HG02840 (cell line): ENCODE measurements at regions not wholly inside any gene's neighbourhood (a gene's known extent, or its start where the extent isn't known, plus 50 kb on each side); places are given as distances from the start of the nearest gene placed in this dataset.
"Not testable (repeated sequence)": the region's sequence is repeated elsewhere in the genome, so short reads cannot be mapped to it uniquely, and the experiment has no call there.

Experiments
- ATAC-seq: cut with Tn5 transposase; IDR thresholded peaks from one replicate; pipeline ENCODE4 v1.9.1; 2021; ENCODE audit warnings: mild to moderate bottlenecking, moderate library complexity, moderate number of reproducible peaks; ENCODE audit not compliant: unreplicated experiment, low FRiP score

DNA sequence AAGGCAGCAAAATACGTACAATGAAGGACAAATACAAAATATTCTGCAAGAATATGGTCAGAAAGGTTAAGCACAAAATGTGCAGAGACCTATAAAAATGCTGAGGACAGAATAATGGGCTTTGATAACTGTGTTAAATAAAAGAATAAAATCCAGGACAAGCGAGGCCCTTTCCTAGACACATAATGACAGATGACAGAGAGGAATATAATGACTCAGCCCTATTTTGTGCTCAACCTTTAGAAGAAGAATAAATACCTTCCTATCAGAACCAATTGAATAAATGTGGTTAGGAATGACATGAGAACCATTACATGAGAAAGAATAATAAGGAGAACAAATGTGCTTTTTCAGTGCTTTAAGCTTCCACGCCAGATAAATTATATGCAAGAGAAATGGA is 178.0 kb downstream of the TEX13C start:
- no peak for ATAC-seq

DNA sequence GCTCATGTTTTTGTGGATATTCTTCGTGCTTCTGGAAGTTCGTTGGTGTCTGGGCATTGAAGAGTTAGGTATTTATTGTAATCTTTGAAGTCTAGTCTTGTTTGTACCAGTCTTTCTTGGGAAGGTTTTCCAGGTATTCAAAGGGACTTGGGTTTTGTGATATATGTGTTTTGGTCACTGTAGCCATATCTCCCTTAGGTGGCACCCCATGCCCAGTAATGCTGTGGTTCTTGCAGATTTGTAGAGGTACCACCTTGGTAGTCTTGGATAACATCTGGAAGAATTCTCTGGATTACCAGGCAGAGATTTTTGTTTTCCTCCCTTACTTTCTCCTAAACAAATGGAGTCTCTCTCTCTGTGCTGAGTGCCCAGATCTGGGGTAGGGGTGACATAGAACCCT is 184.1 kb downstream of the TEX13C start:
- ATAC-seq = no peak

DNA sequence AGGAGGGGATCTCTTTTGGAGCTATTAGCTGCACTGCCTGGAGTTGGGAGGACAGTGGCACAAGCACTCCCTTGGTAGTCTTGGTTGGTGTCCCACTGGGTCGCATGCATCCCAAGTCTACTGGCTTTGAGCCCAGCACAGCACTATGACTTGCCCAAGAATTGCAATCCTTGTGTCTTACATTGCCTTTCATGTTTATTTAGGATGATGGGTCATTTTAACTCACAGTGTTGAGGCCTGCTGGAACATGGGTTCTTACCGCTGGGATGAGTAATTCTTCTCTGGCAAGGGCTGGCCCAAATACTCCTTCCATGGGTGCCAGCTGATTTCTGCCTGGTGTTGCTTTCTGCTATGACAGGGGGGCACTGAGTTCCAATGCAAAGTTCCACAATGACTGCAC is 185.5 kb downstream of the TEX13C start:
- no peak for ATAC-seq

DNA sequence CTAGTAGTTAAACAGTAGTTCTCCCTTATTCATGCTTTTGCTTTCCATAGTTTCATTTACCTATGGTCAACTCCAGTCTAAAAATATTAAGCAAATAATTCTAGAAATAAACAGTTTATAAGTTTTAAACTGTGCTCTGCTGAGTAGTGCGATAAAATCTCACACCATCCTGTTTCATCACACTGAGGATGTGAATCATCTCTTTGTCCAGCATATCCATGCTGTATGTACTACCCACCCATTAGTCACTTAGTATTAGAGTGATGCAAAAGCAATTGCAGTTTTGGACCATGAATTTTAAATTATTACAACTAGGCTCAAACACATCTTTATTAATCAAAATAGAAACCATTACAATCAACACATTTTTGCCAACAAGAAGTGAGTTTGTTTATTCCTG is 187.4 kb downstream of the TEX13C start:
- no peak for ATAC-seq

DNA sequence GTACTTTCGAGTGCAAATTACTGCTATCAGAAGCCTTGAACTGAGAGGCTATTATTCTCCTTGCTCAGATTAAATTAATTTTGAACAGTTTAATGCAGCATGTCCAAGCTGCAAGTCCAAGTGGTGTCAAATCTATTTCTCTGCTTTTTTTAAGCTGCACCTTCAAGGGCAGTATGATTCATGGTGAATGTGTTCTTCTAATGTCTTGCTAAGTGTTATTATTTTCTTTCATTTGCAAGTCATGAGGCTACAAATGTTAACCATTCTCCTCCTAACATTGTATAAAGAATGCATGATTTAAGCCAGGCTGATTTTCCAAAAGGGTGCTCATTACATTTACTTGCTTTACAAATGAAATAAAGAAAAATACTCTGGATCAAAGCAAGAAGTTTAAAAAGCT is 200.4 kb downstream of the TEX13C start:
- no peak for ATAC-seq

DNA sequence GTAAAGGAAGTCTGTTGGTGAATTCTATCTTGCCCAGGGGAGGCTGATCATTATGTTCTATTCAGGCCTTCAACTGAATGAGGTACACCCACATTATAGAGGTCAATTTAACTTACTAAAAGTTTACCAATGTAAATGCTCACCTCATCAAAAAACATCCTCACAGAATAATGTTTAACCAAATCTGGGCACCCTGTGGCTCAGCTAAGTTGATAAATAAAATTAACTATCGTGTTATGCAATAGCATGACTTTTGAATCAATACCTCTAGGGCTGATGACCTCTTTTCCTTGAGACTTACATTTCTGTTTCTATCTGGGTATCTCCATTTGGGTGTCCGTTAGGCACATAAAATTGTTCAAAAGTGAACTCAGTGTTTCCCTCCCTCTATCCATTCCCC is 203.1 kb downstream of the TEX13C start:
- no peak for ATAC-seq

DNA sequence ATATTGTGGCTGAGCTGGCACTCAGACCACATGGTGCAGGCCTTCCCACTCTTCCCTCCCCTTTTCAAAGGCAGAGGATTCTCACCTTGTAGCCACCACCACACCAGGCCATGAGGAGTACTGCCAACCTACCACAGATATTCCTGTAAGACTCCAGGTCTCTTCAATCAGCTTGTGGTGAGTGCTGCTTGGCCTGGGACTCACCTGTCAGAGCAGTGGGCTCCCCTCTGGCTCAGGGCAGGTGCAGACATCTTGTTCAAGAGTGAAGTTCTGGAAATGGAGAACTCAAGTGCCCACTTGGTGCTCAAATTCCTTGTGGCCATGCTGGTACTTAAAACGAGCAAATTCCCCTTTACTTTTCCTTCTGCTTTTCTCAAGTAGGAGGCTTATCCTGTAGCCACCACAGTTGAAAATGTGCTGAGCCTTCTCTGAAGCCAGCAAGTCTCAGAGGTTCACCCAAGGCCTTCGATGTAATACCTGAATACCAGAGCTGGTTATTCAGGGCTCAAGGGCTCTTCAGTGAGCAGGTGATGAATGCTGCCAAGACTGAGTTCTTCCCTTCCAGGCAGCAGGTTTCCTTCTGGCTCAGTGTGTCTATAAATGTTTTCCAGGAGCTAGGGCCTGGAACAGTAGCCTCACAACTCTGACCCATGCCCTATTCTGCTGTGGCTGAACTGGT is 212.9 kb downstream of the TEX13C start:
- no peak for ATAC-seq

DNA sequence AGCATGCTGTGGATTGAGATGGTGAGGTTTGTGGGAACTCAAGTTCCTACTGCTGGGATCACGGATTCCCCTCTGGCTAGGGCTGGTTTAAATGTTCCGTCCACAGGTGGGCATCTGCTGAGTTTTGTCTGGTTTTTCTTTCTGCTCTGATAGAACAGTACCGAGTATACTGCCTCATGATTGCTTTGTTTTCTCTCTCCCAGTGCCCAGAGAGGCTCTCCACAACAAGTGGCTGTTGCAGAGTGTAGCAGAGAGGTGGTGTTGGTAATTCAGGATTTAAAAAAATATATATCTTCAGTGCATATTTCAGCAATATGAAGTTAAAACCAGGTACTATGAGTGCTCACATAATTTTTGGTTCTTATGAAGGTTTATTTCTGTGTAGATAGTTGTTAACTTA is 213.7 kb downstream of the TEX13C start:
- no peak for ATAC-seq

DNA sequence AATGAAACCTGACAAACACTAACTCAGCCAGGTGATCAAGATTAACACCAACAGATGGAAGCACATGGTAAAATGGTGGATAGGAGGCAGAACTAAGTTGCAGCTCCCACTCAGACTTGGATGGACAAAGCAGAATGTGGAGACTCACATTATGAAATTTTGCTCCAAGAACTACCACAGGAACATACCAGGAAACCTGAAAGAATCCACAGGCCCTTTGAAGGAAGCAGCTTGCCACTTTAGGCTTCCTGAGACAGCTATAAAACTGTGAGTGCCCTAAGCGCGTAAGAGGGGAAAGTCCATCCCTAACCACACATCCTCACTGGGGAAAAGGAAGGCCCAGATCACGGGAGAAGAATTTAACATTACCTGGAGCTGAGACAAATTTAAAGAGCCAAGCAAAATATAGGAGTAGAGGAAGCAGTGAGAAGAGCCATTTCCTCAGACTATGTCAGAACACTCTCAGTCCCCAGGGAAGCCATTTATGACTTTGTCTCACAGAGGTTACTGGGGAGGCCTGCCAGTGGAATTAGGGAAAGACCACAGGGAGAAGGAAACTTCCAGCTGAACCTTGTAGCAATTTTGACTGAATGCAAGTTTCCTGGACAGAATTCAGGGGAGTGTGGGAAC is 224.5 kb downstream of the TEX13C start:
- no peak for ATAC-seq

DNA sequence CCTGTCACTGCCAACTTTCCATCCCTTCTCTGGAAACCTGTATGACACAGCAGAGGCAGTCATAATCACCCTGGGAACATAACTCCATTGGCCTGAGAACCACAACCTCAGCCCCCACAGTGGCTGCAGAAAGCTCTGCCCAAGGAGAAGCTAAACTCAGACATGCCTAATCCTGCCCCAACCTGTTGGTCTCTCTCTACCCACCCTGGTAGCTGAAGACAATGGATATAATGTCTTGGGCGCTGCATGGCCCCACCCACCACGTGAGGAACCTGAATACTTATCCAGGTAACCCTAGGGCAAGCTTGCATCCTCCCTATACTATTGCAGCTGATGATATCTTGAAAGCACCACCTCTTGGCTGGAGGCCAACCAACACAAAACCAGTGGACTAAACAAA is 225.2 kb downstream of the TEX13C start:
- ATAC-seq = no peak

DNA sequence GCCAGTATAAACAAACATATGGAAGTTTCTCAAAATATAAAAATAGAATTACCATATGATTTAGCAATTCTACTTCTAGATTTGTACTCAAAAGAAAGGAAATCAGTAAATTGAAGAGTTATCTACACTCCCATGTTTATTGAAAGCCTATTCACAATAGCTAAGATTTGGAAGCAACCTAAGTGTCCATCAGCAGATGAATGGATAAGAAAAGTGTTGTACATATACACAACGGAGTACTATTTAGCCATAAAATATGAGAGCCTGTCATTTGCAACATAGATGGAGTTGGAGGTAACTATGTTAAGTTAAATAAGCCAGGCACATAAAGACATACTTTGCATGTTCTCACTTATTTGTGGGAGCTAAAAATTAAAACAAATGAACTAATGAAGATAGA is 257.8 kb downstream of the TEX13C start:
- no peak for ATAC-seq

DNA sequence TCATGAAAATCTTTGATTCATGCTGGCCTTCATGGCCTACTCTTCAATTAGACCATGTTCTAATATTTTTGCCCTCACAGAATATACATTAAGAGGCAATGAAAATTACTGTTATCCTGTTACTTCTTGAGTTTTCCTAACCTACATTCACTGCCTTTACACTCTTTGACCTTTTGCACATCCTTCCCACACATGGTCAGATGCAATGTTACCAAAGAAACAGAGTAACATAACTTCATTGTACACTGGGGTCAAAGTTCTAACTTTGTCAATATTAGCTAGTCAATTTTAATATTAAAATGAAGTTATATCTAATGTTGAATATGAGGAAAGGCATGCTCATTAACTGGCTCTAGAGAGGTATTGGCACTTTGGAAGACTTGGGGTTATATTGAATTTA is 284.8 kb downstream of the TEX13C start:
- ATAC-seq = no peak

DNA sequence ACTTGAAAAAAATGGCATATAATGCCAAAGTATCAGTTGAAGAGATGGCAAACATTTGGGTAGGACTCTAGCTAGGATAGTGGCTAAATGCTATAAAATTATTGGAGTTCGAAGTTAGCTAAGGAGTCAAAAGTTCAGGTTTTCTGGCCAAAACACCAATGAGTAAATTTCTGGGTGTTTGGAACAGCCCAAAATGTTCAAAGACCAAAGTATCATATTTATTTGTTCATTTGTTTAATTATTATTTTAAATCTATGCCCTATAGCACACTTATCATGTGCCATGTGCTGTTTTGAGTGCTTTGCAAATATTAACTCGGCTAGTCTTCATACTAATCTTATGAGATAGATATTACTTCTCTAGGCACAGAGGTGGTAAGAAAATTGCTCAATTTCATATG is 285.5 kb downstream of the TEX13C start:
- ATAC-seq = no peak

DNA sequence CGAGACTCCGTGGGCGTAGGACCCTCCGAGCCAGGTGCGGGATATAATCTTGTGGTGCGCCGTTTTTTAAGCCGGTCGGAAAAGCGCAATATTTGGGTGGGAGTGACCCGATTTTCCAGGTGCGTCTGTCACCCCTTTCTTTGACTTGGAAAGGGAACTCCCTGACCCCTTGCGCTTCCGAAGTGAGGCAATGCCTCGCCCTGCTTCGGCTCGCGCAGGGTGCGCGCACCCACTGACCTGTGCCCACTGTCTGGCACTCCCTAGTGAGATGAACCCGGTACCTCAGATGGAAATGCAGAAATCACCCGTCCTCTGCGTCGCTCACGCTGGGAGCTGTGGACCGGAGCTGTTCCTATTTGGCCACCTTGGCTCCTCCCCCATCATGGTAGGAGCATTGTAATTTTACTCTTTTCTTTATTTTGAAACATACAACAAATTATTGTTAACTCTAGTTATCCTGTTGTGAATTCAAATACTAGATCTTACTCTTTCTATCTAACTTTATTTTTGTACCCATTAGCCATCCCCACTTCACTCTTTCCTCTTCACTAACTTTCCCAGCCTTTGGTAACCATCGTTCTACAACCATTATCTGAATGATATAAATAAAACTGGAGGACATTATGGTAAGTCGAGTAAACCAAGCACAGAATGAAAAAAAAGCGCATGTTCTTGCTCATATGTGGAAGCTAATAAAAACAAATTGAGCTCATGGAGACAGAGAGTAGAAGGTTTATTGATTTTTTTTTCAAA is 295.1 kb downstream of the TEX13C start:
- ATAC-seq = not testable (repeated sequence)

DNA sequence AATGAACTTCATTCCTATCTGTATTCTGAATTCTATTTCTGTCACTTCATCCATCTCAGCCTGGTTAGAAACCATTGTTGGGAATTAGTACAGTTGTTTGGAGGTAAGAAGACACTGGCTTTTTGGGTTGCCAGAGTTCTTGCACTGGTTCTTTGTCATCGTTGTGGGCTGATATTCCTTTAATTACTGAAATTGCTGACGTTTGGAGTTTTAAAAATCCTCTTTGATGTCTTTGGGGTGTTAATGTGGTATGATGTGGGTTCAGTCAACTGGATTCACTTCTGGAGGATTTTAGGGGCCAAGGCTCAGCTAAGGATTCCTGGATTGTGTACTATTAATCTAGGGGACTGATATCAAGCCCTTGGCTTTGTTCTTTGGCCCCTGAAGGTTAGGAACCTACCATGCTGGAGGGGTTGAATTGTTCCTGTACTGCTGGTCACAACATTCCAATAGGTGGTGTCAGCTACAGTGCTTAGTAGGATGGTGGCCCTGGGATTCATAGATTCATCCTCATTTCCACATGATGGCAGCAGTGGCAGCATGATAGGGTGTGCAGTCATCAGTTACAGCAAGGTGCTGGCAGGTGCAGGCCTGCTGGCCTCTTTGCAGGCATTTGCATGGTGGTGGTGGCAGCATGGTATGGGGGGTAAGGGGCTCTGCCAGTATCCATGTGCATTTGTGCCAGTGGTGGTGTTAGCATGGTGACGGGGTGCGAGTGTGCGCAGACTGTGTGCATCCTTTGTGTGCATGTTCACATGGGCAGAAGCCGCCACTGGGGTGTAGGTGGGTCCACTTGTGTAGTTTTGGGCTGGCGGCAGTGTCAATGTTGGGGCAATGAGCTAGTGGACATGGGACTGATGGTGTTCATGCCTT is 301.3 kb downstream of the TEX13C start:
- no peak for ATAC-seq

DNA sequence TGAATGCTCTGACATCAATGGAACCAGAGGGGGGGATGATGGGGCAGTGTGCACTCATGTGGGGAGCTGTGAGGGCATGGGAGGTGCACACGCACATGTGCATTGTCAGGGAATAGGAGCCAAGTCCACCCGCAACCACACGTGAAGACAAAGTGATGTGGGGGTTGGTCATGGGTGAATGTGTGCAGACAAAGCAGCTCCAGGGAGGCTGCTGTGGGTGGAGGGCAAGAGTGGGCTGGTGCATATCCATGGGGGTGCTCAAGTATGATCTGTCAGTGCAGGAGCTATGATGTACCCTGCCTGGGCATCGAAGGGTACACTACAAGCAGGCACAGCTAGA is 301.9 kb downstream of the TEX13C start:
- no peak for ATAC-seq

DNA sequence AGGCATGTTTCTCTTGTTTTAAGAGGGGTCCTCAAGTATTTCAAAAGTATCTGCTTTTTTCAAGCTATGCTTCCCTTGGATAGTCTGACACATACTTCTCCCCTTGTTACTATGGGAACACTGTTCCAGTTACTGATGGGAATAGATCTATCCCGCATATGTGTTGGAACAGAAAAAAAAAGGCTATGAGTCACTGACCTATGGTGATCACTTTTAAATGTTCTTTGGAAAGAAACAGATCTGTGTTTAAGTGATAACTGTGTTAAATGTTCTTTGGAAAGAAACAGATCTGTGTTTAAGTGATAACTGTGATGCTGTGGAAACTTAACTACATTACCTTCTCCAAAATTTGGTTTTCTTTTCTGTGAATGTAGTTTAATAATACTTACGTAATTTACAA is 303.2 kb downstream of the TEX13C start:
- ATAC-seq = no peak

DNA sequence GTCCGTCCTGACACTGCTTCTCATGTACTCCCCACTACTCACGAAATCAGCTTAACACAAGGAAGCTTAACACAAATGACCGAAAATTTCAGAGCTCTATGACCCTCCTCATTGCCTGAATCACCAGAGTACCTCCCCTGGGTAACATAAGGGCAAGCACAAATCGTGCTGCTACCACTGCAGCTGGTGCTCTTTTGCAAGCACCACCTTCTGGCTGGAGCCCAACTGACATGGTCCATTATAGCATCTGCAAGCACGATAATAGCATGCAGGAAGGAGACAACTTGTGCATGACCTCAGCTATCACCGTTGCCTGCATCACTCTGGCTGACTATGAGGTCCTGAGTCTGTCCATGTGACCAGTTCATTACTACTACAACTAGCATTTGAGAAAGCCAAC is 308.0 kb downstream of the TEX13C start:
- ATAC-seq = no peak

DNA sequence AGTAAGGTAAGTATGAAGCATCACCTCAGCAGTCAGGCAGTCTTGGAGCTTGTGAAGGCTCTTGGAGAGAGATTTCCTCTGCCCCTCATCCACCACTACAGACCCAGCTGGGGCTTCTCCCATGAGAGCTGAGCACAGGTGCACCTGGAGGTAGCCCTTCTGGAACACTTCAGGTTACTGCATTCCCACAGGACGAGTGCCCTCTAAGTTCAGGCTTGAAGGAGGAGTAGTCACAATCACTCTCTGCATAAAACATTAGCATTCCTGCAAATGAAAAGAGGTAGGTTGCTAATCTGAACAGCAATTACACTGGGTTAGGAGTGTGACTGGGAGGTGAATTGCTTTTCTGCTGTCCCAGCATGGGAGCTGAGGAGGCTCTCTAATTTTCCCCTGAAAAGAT is 308.8 kb downstream of the TEX13C start:
- no peak for ATAC-seq

DNA sequence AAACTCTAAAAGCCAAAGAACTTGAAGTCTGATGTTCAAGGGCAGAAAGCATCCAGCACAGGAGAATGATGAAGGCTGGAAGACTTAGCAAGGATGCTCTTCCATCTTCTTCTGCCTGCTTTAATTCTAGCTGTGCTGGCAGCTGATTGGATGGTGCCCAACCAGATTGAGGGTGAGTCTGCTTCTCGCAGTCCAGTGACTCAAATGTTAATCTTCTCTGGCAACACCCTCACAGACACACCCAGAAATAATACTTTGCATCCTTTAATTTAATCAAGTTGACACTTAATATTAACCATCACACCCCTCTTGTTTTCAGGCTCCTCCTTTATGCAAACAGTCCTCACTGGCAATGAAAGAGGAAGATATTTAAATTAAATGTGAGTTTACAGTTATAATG is 321.7 kb downstream of the TEX13C start:
- ATAC-seq = no peak

DNA sequence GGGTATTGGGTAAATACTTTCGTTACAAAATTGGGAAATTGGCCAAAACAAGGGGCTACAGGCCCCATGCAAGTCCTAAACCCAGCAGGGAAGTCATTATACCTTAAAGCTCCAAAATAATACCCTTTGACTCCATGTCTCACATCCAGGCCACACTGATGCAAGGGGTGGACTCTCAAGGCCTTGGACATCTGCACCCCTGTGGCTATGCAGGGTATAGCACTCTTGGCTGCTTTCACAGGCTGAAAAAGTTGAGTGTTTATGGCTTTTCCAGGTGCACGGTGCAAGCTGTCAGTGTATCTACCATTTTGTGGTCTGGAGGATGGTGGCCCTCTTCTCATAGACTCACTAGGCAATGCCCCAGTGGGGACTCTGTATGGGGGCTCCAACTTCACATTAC is 326.5 kb downstream of the TEX13C start:
- ATAC-seq = peak; percentile 58
